ENCODE measurements at regions not wholly inside any gene's neighbourhood (a gene's known extent, or its start where the extent isn't known, plus 50 kb on each side); places are given as distances from the start of the nearest gene placed in this dataset.

DNA sequence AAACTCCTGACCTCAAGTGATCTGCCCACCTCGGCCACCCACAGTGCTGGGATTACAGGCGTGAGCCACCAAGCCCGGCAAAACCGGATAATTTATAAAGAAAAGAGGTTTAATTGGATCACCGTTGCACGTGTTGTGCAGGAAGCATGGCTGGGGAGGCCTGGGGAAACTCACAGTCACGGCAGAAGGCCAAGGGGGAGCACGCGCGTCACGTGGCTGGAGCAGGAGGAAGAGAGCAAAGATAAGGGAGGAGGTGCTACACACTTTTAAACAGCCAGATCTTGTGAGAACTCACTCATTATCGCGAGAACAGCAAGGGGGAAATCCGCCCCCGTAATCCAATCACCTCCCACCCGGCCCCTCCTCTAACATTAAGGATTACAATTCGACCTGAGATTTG is 177.9 kb upstream of the TENM3 start (continued):
- TF ChIP-seq ZNF761 (CRISPR knock-in tag; conservative IDR thresholded peaks at IDR 0.05) (no peak), SMARCE1 (IDR thresholded peaks at IDR 0.05; ENCODE audit: borderline replicate concordance) (no peak), ZNF333 (CRISPR knock-in tag; IDR thresholded peaks at IDR 0.05; ENCODE audit: borderline replicate concordance) (no peak)
- TF ChIP-seq, protein P1, sequence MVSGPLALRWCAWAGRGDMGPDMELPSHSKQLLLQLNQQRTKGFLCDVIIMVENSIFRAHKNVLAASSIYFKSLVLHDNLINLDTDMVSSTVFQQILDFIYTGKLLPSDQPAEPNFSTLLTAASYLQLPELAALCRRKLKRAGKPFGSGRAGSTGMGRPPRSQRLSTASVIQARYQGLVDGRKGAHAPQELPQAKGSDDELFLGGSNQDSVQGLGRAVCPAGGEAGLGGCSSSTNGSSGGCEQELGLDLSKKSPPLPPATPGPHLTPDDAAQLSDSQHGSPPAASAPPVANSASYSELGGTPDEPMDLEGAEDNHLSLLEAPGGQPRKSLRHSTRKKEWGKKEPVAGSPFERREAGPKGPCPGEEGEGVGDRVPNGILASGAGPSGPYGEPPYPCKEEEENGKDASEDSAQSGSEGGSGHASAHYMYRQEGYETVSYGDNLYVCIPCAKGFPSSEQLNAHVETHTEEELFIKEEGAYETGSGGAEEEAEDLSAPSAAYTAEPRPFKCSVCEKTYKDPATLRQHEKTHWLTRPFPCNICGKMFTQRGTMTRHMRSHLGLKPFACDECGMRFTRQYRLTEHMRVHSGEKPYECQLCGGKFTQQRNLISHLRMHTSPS (CRISPR knock-in tag; IDR thresholded peaks at IDR 0.05; ENCODE audit: low read depth) = no peak

DNA sequence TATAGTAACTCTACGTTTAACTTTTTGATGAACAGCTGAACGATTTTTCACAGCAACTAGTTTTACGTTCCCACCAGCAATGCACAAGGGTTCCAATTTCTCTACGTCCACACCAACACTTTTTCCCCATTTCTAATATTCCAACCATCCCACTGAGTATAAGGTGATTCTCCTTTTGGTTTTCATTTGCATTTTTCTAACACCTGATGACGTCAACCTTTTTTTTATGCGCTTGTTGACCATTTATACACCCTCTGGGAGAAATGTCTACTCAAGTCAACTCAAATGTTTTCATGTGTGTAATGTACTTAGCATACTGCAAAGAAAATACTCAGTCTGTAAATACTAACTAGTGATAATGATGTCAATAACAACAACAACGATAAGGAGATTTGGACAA is 177.2 kb upstream of the TENM3 start:
- no peak for ATAC-seq

More for the DNA sequence above, 177.2 kb upstream of the TENM3 start:
- POLR2A ChIA-PET = no interaction called here
- no peaks in the 10 kb centered on the region for H3K79me2 ChIP-seq (ENCODE audit: insufficient read depth, low read length)
- H4K20me1 ChIP-seq (ENCODE audit: insufficient read depth, low read length) = no peaks in the 10 kb centered on the region
- in situ Hi-C loops (cut with HindIII; ENCODE audit: extremely low pct_ligation_motif_present, low pct_unique_long_range_greater_than_20kb) (no loop called here), intact Hi-C loops (cut with micrococcal nuclease; ENCODE audit: unreplicated experiment) (no loop called here)
- no peak overlapping the region for H2AFZ ChIP-seq (ENCODE audit: low read length)
- CTCF ChIA-PET (ENCODE audit: low intra/inter-chr PET ratio, low total read pairs) = no interaction called here
- TF ChIP-seq, protein P2, sequence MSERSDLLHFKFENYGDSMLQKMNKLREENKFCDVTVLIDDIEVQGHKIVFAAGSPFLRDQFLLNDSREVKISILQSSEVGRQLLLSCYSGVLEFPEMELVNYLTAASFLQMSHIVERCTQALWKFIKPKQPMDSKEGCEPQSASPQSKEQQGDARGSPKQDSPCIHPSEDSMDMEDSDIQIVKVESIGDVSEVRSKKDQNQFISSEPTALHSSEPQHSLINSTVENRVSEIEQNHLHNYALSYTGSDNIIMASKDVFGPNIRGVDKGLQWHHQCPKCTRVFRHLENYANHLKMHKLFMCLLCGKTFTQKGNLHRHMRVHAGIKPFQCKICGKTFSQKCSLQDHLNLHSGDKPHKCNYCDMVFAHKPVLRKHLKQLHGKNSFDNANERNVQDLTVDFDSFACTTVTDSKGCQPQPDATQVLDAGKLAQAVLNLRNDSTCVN (CRISPR knock-in tag; IDR thresholded peaks at IDR 0.05; ENCODE audit: borderline replicate concordance) = no peak
- TF ChIP-seq ETV6 (CRISPR knock-in tag; conservative IDR thresholded peaks at IDR 0.05) (no peak), ATF7 (IDR thresholded peaks at IDR 0.05) (peak; percentile 94), ATF7 (CRISPR knock-in tag; IDR thresholded peaks at IDR 0.05) (no peak), ZNF883 (CRISPR knock-in tag; IDR thresholded peaks at IDR 0.05; ENCODE audit: not compliant biosample characterization) (no peak), ZNF253 (CRISPR knock-in tag; IDR thresholded peaks at IDR 0.05; ENCODE audit: borderline replicate concordance) (no peak), CREB1 (IDR thresholded peaks at IDR 0.05) (peak; percentile 89), CREB1 (CRISPR knock-in tag; IDR thresholded peaks at IDR 0.05) (no peak)
- TF ChIP-seq, protein P3, sequence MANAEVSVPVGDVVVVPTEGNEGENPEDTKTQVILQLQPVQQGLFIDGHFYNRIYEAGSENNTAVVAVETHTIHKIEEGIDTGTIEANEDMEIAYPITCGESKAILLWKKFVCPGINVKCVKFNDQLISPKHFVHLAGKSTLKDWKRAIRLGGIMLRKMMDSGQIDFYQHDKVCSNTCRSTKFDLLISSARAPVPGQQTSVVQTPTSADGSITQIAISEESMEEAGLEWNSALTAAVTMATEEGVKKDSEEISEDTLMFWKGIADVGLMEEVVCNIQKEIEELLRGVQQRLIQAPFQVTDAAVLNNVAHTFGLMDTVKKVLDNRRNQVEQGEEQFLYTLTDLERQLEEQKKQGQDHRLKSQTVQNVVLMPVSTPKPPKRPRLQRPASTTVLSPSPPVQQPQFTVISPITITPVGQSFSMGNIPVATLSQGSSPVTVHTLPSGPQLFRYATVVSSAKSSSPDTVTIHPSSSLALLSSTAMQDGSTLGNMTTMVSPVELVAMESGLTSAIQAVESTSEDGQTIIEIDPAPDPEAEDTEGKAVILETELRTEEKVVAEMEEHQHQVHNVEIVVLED (CRISPR knock-in tag; IDR thresholded peaks at IDR 0.05; ENCODE audit: borderline replicate concordance) = no peak
- no peak overlapping the region for H3K9ac ChIP-seq (ENCODE audit: insufficient read depth, low read depth, low read length)
- no peak overlapping the region for H3K4me2 ChIP-seq (ENCODE audit: low read depth, low read length)
- FAIRE-seq = no peak
- no peaks in the 10 kb centered on the region for H3K27me3 ChIP-seq (ENCODE audit: control insufficient read depth in 1 of 2, insufficient read depth in 2 of 2, low read length in 2 of 2)
- DNase-seq (ENCODE audit: low spot score) = no peak
- no TSS peak for BruUV-seq (replicated peaks)
- no peaks in the 10 kb centered on the region for H3K4me1 ChIP-seq (ENCODE audit: insufficient read depth, low read length)
- WGBS (ENCODE audit: low lambda C conversion rate) = 18% methylated on average over 7 of the region's 7 CpGs
- H3K27ac ChIP-seq (ENCODE audit: extremely low read length, insufficient read depth, low read length) = no peak overlapping the region
- no peak overlapping the region for H3K4me3 ChIP-seq (replicated peaks in 1 of 3; ENCODE audit: insufficient read depth in 1 of 3, low read depth in 2 of 3, low read length in 3 of 3)
- H3K36me3 ChIP-seq (replicated peaks in 1 of 2; ENCODE audit: control insufficient read depth in 1 of 2, insufficient read depth in 2 of 2, low read length in 2 of 2) = no peaks in the 10 kb centered on the region
- H3K9me3 ChIP-seq (ENCODE audit: low read length) = no peaks in the 10 kb centered on the region

All from HepG2 (cell line).